OCI-LY1 (cell line): ENCODE measurements at regions not wholly inside any gene's neighbourhood (a gene's known extent, or its start where the extent isn't known, plus 50 kb on each side); places are given as distances from the start of the nearest gene placed in this dataset.

Experiments used
- CTCF ChIP-seq: fragments of 200-600 bp; sonication (generic), shearing (Covaris generic); IDR thresholded peaks from 2 replicates; pipeline ENCODE4 v1.5.1; 2017; ENCODE audit warnings: mild to moderate bottlenecking, antibody characterized with exemption, low read length, moderate library complexity, mixed read lengths
- EZH2 ChIP-seq: fragments of 200-600 bp; sonication (generic), shearing (Covaris generic); IDR thresholded peaks from 2 replicates; pipeline ENCODE4 v1.8.0; 2017; ENCODE audit warnings: borderline replicate concordance, mixed run types, mild to moderate bottlenecking, antibody characterized with exemption, low read length, moderate library complexity, mixed read lengths

GRCh38 chr3:1666865-1667264 is 431.8 kb upstream of the CNTN4 start:
- TF ChIP-seq EZH2 (no peak), CTCF (no peak)
